ENCODE measurements at regions not wholly inside any gene's neighbourhood (a gene's known extent, or its start where the extent isn't known, plus 50 kb on each side); places are given as distances from the start of the nearest gene placed in this dataset.

DNA sequence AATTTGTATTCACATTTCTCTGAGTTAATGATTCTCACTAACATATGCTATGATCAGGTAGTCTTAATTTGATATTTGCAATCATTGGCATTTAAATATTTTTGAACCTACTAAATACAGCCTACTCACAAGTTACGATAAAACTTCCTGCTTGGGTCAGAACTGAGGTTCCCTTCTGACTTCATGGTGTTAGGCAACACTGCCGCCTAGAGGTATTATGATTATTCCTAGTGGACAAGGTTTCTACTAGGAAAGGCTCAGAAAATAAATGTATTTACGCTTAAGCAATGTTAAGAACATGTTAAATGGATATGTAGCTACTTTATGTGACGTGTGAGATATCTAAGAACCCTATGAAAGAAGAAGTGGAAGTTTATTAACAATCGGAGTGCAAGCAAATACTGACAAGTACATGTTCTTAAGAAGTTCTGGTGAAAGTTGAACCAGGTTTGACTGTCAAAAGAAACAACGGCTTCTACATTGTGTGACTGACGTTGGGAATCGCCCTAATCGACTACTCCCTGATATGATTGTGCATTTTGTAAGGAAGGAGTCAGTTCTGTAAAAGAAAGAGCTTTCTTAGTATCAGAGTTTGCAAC, 1395.8 kb downstream of the SLITRK5 start:
- TF ChIP-seq, protein P1, sequence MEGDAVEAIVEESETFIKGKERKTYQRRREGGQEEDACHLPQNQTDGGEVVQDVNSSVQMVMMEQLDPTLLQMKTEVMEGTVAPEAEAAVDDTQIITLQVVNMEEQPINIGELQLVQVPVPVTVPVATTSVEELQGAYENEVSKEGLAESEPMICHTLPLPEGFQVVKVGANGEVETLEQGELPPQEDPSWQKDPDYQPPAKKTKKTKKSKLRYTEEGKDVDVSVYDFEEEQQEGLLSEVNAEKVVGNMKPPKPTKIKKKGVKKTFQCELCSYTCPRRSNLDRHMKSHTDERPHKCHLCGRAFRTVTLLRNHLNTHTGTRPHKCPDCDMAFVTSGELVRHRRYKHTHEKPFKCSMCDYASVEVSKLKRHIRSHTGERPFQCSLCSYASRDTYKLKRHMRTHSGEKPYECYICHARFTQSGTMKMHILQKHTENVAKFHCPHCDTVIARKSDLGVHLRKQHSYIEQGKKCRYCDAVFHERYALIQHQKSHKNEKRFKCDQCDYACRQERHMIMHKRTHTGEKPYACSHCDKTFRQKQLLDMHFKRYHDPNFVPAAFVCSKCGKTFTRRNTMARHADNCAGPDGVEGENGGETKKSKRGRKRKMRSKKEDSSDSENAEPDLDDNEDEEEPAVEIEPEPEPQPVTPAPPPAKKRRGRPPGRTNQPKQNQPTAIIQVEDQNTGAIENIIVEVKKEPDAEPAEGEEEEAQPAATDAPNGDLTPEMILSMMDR (IDR thresholded peaks at IDR 0.05; ENCODE audit: low read depth, low read length, poor library complexity, severe bottlenecking) = peak; percentile 68
- TF ChIP-seq EZH2phosphoT487 (IDR thresholded peaks at IDR 0.05; ENCODE audit: borderline replicate concordance, low read length) = no peak
